D341Med (cell line): ENCODE measurements at regions not wholly inside any gene's neighbourhood (a gene's known extent, or its start where the extent isn't known, plus 50 kb on each side); places are given as distances from the start of the nearest gene placed in this dataset.

Source experiments
- DNase-seq: peaks from one replicate; pipeline ENCODE4 v3.0.0; 2012; ENCODE audit warnings: low spot score

- DNase-seq: no peak
These were observed 738.8 kb upstream of the POT1 start for GRCh38 chr7:125668321-125668993.

GRCh38 chr7:125664625-125665024 is 735.0 kb upstream of the POT1 start:
- DNase-seq: no peak

- no peak for DNase-seq
These were observed 734.3 kb upstream of the POT1 start for GRCh38 chr7:125663961-125664360.

GRCh38 chr7:125661677-125662076 is 732.1 kb upstream of the POT1 start:
- DNase-seq: no peak

GRCh38 chr7:125661006-125661405 is 731.4 kb upstream of the POT1 start:
- no peak for DNase-seq

- DNase-seq: no peak
These were observed 724.5 kb upstream of the POT1 start for GRCh38 chr7:125654076-125654475.

GRCh38 chr7:125651823-125652528 is 722.4 kb upstream of the POT1 start:
- no peak for DNase-seq

GRCh38 chr7:125648543-125648942 is 718.9 kb upstream of the POT1 start:
- DNase-seq: no peak

- DNase-seq: no peak
These were observed 716.1 kb upstream of the POT1 start for GRCh38 chr7:125645770-125646169.

- DNase-seq: no peak
These were observed 714.5 kb upstream of the POT1 start for GRCh38 chr7:125644109-125644508.

GRCh38 chr7:125643302-125643701 is 713.7 kb upstream of the POT1 start:
- DNase-seq: no peak

- no peak for DNase-seq
These were observed 712.3 kb upstream of the POT1 start for GRCh38 chr7:125641884-125642283.

- DNase-seq: no peak
These were observed 706.8 kb upstream of the POT1 start for GRCh38 chr7:125636320-125636962.

- no peak for DNase-seq
These were observed 688.9 kb upstream of the POT1 start for GRCh38 chr7:125618516-125618915.

- DNase-seq: no peak
These were observed 682.0 kb upstream of the POT1 start for GRCh38 chr7:125611582-125611981.

- no peak for DNase-seq
These were observed 677.0 kb upstream of the POT1 start for GRCh38 chr7:125606671-125607070.

GRCh38 chr7:125605241-125605640 is 675.6 kb upstream of the POT1 start:
- no peak for DNase-seq

- no peak for DNase-seq
These were observed 672.8 kb upstream of the POT1 start for GRCh38 chr7:125602441-125602840.

GRCh38 chr7:125599387-125599786 is 669.8 kb upstream of the POT1 start:
- DNase-seq: no peak

- DNase-seq: no peak
These were observed 662.7 kb upstream of the POT1 start for GRCh38 chr7:125592331-125592730.

GRCh38 chr7:125573126-125573525 is 643.5 kb upstream of the POT1 start:
- DNase-seq: no peak

- no peak for DNase-seq
These were observed 642.8 kb upstream of the POT1 start for GRCh38 chr7:125572414-125572813.

- no peak for DNase-seq
These were observed 639.2 kb upstream of the POT1 start for GRCh38 chr7:125568799-125569198.
